ENCODE measurements at regions not wholly inside any gene's neighbourhood (a gene's known extent, or its start where the extent isn't known, plus 50 kb on each side); places are given as distances from the start of the nearest gene placed in this dataset.
"Not testable (repeated sequence)": the region's sequence is repeated elsewhere in the genome, so short reads cannot be mapped to it uniquely, and the experiment has no call there.

DNA sequence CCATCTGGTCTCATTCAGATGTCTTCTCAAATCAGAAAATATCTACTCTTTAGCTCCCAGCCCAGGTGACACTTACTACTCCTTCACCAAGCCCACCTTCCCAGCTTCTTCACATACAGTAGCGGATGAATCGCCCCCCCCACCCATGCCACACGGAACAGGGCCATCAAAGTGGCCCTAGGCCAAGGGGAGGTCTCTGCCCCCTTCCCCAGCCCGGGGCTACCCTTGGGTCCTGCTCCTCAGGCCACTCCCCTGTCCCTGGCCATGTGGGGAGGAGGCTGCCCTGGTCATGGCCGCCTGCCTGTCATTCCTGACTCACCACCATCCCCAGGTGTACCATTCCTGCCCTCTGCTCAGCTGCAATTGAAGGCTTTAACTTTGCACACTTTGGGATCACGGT, 142.8 kb downstream of the NECTIN1 start:
- DNase-seq, result no peak

DNA sequence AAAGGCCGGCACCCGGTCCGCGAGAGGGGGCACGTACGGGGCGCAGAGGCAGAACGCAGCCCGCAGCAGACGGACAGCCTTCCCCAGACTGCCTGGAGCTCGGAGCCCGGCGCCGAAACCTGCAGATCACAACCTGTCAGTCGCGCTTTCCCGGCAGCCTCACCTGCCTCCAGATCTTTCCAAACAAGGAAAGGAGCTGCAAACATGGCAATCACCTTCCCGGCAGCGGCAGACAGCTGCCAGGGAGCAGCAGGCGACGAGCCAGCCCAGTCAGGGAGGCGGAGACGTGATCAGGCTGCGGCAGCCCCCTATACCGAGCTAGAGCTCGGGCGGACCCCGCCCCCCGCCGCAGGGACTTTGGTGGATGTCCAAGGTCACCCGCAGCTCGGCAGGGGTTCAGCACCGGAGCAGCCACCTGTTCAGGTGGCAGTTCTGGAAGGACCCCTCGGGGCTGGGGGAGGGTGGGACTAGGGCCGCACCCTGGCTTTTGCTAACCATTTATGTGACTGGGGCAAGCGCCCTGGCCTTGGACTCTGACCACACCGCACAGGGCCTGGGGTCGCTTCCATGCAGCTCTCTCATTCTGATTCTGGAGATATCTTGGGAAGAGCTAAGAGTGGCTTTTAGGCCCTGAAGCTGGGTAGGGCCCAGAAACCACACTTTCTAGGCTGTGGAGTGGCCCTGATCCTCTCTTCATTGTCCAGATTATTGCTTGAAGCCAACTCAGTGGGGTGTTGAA, 143.8 kb downstream of the NECTIN1 start:
- no peak for DNase-seq

DNA sequence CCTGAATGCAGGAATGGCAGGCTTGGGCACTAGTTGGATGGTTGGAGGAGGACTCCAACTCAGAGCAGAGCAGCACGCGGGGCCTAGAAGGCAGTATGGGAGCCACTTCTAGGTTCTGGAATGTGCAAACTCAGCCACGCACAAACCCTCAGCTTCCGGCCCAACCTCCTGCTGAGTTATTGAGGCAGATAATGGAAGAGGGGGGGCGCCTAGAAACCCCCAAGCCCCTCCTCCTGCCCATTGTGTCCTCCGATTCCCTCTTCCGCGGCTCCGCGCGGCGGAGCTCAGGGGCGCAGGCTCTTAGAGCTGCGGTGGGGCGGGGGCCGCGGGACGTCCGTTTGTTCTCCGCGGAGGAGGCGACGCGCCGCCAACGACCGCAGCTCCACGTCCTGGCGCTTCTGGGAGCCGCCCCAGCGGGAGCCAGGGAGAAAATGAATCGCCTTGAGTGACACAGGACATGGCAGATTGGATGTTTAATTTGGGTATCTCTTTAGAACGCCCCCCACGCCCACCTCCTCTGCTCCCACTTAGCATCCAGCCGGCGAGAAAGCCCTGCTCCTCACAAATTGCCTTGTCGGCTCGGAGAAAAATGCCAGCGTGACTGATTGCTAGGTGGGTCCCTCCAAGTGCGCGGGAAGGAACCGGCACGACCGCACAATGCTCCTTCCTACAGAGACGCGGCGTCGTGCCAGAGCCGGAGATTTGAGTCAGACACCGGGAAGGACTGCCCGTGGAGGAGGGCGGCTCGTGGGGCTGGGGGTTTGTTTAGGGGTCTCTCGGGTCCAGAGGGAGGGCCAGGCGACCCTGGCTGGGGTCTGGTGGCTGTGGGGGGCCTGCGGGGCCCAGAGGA, 144.6 kb downstream of the NECTIN1 start:
- no peak for DNase-seq

DNA sequence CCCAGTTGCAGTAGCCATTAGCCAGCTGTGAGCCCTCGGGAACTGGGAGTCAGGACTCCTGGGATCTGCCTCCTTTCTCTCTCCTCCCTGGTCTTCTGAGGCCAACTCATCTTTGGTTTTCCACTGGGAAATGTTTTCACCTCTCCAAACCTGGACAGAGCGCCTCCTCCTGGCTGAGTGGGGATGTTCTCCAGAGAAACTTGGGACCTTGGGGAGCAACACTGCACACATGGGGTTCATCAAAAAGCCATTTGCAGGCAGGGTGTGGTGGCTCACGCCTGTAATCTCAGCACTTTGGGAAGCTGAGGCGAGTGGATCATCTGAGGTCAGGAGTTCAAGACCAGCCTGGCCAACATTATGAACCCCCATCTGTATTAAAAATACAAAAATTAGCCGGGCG, 145.4 kb downstream of the NECTIN1 start:
- no peak for DNase-seq

DNA sequence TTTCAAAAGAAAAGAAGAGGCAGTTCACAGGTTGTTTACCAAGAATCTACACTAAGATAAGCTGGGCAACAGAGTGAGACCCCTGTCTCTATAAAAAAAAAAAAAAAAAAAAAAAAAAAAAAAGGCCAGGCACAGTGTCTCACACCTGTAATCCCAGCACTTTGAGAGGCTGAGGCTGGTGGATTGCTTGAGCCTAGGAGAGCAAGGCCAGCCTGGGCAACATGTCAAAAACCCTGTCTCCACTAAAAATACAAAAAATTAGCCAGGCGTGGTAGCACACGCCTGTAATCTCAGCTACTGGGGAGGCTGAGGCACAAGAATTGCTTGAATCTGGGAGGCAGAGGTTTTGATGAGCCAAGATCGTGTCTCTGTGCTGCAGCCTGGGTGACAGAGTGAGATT, 147.6 kb downstream of the NECTIN1 start:
- DNase-seq, result not testable (repeated sequence)

DNA sequence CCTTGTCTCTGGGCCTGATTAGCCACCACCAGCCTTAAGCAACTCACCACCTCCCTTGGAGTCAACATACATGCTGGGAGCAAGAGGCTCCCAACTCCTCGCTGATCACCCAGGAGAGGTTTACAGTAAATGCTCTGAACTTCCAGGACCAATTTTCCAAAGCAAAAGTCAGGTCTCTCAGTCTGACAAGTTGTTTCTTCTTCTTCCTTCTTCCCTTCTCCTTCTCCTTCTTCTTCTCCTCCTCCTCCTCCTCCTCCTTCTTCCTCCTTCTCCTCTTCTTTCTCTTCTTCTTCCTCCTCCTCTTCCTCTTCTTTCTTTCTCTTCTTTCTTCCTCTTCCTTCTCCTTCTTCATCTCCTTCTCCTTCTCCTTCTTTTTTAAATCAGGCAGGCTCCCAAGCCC, 148.2 kb downstream of the NECTIN1 start:
- no peak for DNase-seq

DNA sequence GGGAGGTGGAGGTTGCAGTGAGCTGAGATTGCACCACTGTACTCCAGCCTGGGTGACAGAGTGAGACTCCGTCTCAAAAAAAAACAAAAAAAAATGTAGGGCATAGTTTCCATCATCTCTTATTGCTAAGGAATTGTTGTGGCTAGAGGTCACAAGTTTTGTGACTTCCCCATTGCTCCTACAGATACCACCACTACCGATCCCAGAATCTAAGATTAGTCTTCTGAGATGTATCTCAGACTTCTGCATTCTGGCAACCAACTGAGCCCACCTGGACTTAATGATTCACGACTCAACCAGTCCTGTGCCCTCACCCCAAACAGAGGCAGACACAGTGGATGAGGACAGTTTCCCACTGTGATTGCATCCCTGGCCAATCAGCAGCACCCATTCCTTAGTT, 148.9 kb downstream of the NECTIN1 start:
- no peak for DNase-seq

DNA sequence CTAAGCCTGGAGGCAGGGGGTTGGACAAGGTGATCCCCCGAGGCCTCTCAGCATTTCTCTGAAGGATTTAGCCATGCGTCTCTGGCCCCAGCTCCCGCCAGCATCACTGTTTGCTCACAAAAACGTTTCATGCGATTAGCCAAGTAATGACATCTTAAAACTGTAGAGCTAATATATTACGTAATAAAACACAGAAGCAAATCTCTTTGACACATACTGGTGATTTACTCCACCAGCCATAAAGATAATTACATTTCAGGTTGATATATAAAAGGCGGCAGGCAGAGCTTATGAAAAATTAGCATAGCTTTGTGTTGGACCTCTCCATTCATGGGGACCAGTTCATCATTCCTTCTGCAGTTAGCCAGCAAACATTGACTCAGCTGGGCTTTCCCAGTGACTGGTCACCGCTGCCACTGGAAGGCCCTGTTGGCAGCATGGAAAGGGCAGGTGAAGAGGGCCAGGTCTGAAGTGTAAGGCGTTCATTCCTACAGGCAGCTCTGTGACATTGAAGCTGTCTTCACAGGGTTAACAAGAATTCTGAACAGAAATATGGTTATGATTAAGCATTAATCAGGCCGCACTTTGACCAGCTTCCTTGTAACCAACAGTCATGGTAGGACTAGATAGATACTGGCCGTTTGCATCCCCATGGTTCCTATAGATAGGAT, 150.3 kb downstream of the NECTIN1 start:
- DNase-seq, result no peak

DNA sequence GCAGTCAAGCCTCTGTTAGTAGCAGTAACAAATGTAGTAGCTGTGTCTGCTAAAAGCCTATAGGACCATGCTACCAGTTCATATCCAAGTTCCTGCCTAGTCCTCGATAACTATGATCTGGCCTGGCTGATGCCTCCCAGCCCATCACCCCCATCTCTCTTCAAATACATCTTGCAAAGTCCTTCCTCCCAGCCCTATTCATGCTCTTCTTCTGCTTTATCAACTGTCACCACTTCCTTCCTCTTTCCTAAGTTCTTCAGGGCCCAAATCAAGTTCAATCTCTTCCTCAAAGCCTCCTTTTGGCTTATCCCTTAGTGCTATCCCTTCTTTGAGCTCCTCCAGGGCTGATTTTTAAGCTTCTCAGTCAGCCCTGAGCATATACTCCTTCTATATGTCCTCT, 150.9 kb upstream of the THY1 start:
- DNase-seq, result no peak

DNA sequence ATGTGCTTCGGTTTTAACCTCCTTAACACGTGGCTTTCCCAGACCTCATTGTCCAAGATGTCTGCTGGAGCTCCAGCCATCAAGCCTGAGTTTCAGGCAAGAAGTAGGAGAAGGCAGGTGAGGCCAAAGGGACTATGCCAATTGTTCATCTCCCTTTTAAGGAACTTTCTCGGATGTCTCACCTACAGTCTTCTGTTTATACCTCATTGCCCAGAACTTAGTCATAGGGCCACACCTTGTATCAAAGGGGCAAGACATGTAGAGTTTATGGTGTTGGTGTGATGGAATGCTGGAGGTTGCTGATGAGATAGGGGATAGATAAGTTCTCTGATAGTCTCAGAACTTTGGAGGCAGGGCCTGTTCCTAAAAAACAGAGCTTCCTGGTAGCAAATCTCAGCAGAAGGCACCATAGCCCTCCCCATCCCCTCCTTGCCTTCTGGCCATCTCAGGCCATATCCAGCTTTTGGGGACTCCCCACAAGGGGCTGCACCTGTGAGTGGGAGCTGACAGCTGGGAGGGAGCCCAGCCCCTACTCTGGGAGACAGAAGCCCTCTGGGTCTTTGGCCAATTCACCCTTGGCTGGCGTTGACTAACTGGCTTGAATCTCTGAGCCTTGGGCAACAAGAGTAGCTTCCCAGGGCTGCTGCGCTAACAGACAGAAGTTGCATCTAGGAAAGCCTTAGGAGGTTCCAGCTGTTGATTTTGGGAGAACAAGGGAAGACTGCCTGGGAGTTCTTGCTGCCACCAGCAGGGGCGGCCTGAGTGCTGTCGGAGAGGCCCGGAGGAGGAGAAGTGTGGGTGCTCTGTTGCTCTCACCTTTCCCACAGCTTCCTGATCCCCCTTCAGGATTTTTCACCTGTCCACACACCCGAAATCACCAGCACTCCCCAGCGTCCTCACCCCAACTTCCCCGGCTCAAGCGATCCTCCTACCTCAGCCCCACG, 149.8 kb upstream of the THY1 start:
- no peak for DNase-seq

DNA sequence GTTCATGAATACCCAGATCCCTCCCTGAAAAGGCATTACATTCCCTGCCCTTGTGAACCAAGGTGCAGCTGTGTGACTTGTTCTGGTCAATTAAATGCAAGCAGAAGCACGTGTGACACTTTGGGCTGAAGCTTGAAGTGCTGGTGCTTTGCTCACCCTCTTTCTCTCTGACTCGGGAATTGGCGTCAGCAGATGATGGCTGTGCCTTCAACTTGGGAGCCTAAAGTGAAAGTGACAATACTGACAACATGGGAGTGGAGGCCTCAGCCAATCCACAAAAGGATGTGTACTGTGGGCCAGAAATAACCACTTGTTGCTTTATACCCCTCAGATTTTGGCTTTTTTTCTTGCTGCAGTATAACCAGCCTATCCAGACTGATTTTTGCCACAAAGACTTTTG, 148.3 kb upstream of the THY1 start:
- DNase-seq, result no peak

DNA sequence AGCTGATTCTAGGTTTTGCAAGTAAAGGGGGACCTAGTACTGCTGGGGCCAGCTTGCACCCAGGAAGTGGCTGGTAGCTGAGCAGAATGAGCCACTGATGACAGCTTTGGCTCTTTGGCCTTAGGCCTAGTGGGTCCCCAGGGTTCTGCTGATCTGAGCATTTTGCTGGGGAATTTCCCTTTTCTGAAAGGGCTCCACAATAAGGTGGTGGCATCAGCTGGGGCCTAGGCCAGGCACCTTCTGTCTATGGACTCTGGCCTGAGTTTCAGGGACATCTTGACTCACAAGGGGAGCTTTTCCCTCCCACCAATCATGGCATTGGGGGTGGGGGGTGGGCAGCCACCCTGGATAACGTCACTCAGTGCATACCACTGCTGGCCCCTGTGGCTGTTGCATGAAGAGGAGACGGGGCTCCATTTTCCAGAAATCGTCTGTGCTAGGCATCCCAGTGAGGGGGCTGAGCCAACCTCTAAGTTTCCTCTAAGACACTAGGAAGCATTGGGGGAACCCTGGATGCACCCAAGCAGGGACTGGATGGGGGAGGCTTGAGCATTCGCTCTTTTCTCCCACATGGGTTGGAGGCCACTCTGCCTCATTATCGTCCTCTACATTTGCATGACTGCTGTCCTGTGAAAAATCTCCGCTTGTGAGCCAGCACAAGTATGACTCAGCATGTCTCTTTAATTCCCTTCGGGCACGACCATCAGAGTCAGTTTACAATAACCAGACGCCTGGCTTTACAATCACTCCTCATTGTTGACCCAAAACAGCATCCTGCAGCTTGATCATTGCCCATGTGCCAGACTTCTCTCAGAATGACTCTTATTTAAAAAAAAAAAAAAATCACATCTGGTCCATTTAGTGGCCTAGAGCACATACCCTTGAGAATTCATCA, 145.0 kb upstream of the THY1 start:
- DNase-seq, result no peak

DNA sequence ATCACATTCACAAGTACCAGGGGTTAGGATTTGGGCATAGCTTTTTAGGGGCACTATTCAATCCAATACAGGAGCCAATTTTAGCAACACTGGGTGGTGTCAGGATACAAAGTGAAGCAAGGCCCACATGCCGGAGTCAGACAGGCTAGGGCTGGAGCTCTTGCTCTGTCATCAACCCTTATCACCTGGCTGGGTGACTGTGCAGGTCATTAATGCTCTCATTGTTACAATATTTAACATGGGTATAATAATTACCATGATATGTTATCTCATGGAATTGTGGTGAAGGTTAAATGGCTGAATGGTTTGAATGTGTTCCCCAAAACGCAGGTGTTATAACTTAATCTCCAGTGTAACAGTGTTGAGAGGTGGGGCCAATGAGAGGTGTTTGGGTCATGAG, 143.3 kb upstream of the THY1 start:
- DNase-seq, result no peak

DNA sequence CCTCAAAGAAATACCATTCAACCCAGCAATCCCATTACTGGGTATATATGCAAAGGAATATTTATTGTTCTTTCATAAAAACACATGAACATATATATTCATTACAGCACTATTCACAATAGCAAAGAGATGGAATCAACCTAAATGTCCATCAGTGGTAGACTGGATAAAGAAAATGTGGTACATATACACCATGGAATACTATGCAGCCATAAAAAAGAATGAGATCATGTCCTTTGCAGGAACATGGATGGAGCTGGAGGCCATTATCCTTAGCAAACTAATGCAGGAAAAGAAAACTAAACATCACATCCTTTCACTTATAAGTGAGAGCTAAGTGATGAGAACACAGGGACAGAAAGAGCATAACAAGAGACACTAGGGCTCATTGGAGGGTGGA, 142.7 kb upstream of the THY1 start:
- not testable (repeated sequence) for DNase-seq

DNA sequence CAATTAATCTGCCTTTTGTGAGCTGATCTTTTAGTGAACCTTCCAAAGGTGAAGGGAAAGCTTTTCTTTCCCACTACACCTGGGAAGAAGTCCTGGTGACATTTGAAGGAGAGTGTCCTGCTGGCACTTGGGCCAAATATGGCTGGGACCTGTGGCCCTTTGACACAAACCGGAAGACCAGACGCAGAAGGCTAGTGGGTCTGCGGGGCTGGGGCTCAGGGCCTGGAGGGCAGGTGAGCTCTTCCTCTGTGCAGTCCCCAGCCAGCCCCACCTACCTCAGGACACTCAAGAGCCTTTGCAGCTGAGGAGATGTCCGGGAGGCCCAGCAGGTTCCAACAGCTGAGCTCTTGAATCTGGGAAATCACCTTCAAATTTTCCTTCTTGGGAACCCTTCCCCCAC, 138.0 kb upstream of the THY1 start:
- DNase-seq, result no peak

DNA sequence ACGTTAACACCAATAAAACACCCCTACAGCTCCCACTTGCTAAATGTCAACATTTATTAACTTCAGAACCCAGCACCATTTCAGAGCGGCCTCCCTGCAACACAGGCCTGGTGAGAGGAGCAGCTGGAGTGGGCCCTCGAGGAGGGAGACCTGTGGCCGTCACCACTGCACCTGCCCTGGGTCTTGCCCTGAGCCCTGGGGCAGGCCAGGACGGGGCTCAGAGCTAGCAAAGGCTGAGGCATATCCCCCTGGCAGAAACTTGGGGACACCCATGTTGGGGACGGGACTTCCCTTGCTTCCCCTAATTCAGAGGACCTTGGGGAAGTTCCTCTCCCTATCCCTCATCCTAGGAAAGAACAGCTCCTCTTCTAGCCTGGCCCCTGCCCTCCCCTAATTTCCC, 137.3 kb upstream of the THY1 start:
- DNase-seq, result no peak

DNA sequence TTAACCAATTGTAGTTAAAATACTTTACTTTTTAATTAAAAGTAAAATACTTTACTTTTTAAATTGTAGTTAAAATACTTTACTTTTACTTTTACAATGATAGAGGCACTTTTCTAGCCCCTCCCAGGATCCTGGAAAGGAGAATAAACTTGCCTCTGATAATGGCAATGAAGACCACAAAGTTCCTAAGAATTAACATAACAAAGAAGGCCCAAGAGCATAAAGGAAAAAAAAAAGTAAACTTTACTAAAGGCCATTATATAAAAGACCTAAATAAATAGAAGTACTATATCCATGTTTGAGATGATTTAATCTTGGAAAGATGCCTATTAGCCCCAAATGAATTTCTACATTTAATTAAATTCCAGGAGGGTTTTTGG, 129.1 kb upstream of the THY1 start:
- DNase-seq, result no peak

DNA sequence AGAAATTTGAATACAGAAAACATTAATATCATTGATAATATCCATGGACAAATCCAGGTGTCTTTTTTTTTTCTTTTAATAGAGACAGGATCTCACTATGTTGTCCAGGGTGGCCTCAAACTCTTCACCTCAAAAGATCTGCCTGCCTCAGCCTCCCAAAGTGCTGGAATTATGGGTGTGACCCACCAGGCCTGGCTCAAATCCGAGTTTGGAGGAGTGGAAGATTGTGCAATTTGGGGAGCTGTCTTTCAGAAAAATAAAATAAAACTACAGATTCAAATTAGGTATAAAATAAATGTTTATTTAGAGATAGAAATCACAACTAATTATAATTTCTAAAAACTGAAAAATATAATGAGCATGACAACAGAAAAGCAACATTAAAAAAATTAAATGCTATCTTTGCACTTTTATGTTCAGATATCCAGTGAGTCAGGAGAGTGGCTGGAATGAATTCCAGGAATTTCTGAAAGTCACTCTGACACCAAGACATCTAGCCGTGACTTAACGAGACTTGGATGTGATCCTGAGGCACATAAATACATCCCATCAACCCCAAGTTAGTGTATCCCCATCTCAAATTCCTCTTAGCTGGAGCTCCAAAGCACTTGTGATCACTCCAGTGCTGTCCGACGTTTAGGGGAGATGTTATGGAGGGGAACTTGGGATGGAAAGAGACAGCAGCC, 128.6 kb upstream of the THY1 start:
- no peak for DNase-seq

DNA sequence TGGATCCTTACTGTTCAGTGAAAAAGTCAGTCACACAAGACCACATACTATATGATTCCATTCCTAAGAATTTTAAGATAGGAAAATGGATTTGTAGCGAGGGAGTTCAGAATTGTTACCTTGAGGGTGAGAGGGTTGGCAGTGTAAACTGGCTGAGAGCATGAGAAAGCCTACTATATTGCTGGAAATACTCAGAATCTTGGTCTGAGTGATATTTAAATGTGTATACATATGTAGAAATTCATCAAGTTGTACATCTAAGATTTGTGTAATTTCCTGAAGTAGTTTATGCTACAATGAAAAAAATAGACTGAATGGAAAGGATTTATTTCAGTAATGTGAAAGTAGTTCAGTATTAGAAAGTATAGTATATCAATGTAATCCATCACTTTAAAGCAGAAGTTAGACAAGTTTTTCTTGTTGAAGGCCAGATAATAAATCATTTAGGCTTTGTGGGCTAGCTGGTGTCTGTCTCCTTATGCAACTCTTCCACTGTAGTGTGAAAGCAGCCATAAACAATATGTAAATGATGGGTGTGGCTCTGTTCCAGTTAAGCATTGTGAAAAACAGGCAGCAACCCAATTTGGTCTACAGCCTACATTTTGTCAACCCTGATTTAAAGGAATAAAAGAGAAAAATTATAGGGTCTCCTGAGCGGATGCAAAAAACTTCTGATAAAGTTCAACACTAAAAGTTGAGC, 127.2 kb upstream of the THY1 start:
- no peak for DNase-seq

DNA sequence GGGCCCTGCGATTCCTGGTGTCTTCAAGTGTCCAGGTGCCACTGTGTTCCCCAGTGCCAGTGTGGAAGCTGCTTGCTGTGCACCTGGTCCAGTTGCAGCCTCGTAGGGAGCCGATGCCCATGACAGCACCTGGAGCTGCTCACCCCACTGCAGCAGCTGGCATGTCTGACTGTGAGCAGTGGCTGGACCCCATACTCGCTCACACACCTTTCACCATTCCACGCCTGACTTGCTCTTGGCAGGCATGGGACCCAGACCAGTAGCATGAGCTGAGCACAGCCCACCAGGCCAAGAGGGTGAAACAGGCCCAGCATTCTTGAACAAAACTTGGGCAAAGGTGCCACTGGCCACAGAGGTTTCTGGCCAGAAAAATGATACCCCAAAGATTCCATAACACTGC, 124.5 kb upstream of the THY1 start:
- no peak for DNase-seq
